ENCODE measurements at regions not wholly inside any gene's neighbourhood (a gene's known extent, or its start where the extent isn't known, plus 50 kb on each side); places are given as distances from the start of the nearest gene placed in this dataset.

- H3K14ac ChIP-seq (ENCODE audit: insufficient read length) = no peak overlapping the region
- 0 out of 7 replicates have a peak, but pooled peaks cover 0 to 2% (median 0%) of the 10 kb centered on the region in 4 experiments for H3K27me3 ChIP-seq (replicated peaks in 1 of 4; ENCODE audit: control insufficient read depth in 3 of 4, extremely low read depth in 1 of 4, insufficient read depth in 3 of 4, low read length in 3 of 4)
- peak in 1 of 2 experiments; percentile 6 for DNase-seq (ENCODE audit: low read depth in 1 of 2, low spot score in 2 of 2)
- H3K4ac ChIP-seq (replicated peaks; ENCODE audit: insufficient read length, low read depth, low read length) = no peak overlapping the region
- H4K91ac ChIP-seq (replicated peaks; ENCODE audit: insufficient read length, low read length) = no peak overlapping the region
- H3K56ac ChIP-seq (replicated peaks; ENCODE audit: insufficient read length, low read depth, low read length) = no peak overlapping the region
- H3K23ac ChIP-seq (ENCODE audit: insufficient read length) = no peak overlapping the region
- H2BK20ac ChIP-seq (ENCODE audit: low read length) = no peak overlapping the region
- no peak overlapping the region for H2AFZ ChIP-seq (ENCODE audit: low read length)
- H3K79me2 ChIP-seq (ENCODE audit: control insufficient read depth in 1 of 2, insufficient read depth in 2 of 2, low read length in 2 of 2) = no peaks in the 10 kb centered on the region
- H3K4me3 ChIP-seq (ENCODE audit: extremely low read depth in 1 of 4, insufficient read depth in 2 of 4, low read depth in 3 of 4, low read length in 4 of 4) = no peak overlapping the region
- no peak overlapping the region for H2BK15ac ChIP-seq (ENCODE audit: low read length)
- no peak for FAIRE-seq
- no peaks in the 10 kb centered on the region; a peak in 1 of 4 replicates for H3K9me3 ChIP-seq (ENCODE audit: insufficient read depth in 2 of 2, low read depth in 1 of 2, low read length in 1 of 2)
- WGBS, 2 experiments (ENCODE audit: extremely low coverage in 1 of 2, insufficient coverage in 1 of 2, insufficient read length in 1 of 2, insufficient replicate concordance in 2 of 2, low coverage in 1 of 2, low lambda C conversion rate in 2 of 2, missing lambda C conversion rate in 1 of 2) = 94% methylated on average over 7 of the region's 7 CpGs; no CpG with 5 or more reads in 1 of the 2 experiments
- no peaks in the 10 kb centered on the region for H3K79me1 ChIP-seq (ENCODE audit: low read depth, low read length)
- no peak overlapping the region for H2BK12ac ChIP-seq (ENCODE audit: low read depth, low read length)
- H2BK120ac ChIP-seq (replicated peaks; ENCODE audit: low read depth, low read length) = no peak overlapping the region
- H4K5ac ChIP-seq (ENCODE audit: insufficient read length, low read depth, low read length) = no peak overlapping the region
- H2BK5ac ChIP-seq (ENCODE audit: low read depth, low read length) = no peak overlapping the region
- no peaks in the 10 kb centered on the region for H3K36me3 ChIP-seq (ENCODE audit: control insufficient read depth in 2 of 4, insufficient read depth in 4 of 4, low read length in 3 of 4)
- no peak overlapping the region for H3K18ac ChIP-seq (ENCODE audit: extremely low read depth, low read length)
- no peak overlapping the region for H2AK5ac ChIP-seq (ENCODE audit: low read depth, low read length)
- ChIA-PET POLR2A (ENCODE audit: partially characterized antibody) (no interaction called here), CTCF (ENCODE audit: partially characterized antibody) (no interaction called here)
- H3K9ac ChIP-seq (replicated peaks in 1 of 4; ENCODE audit: extremely low read depth in 1 of 4, low read depth in 3 of 4, low read length in 3 of 4) = no peak overlapping the region
- no peak overlapping the region for H3K4me2 ChIP-seq (ENCODE audit: insufficient read depth in 1 of 2, low read depth in 2 of 2, low read length in 2 of 2)
- no peaks in the 10 kb centered on the region; a peak in 1 of 7 replicates for H3K4me1 ChIP-seq (replicated peaks in 1 of 4; ENCODE audit: control insufficient read depth in 3 of 4, insufficient read depth in 4 of 4, low read length in 3 of 4)
- H3K23me2 ChIP-seq (ENCODE audit: low read depth, low read length) = no peaks in the 10 kb centered on the region
- H3K27ac ChIP-seq (ENCODE audit: low read depth, low read length) = no peak overlapping the region
- H4K8ac ChIP-seq (ENCODE audit: extremely low read depth, insufficient read depth, low read length) = no peak overlapping the region
- no peaks in the 10 kb centered on the region for H4K20me1 ChIP-seq (replicated peaks in 1 of 2; ENCODE audit: control insufficient read depth in 1 of 2, insufficient read depth in 2 of 2, low read length in 2 of 2)
- TF ChIP-seq NRF1 (IDR thresholded peaks at IDR 0.05; ENCODE audit: low read depth, low read length) (no peak), KDM4A (IDR thresholded peaks at IDR 0.05; ENCODE audit: low read depth, low read length, severe bottlenecking) (no peak), SP2 (IDR thresholded peaks at IDR 0.05; ENCODE audit: low read length) (no peak), POLR2A (IDR thresholded peaks at IDR 0.05; ENCODE audit: control extremely low read depth in 1 of 2, low read depth in 2 of 2, low read length in 2 of 2) (no peak), E2F6 (IDR thresholded peaks at IDR 0.05) (no peak), BACH1 (IDR thresholded peaks at IDR 0.05; ENCODE audit: low read length) (no peak), JUND (IDR thresholded peaks at IDR 0.05; ENCODE audit: low read length) (no peak), EP300 (IDR thresholded peaks at IDR 0.05; ENCODE audit: borderline replicate concordance in 1 of 2, low read depth in 2 of 2, low read length in 2 of 2) (no peak), PHF8 (conservative IDR thresholded peaks at IDR 0.05; ENCODE audit: low read depth, low read length) (no peak), FOSL1 (IDR thresholded peaks at IDR 0.05; ENCODE audit: insufficient read depth, low read depth, low read length) (no peak), ASH2L (IDR thresholded peaks at IDR 0.05; ENCODE audit: low read length) (no peak), CHD2 (IDR thresholded peaks at IDR 0.05; ENCODE audit: low read length) (no peak), RNF2 (IDR thresholded peaks at IDR 0.05; ENCODE audit: borderline replicate concordance, low read depth, low read length, missing control alignments, poor library complexity, severe bottlenecking) (no peak), RBBP5 (IDR thresholded peaks at IDR 0.05; ENCODE audit: borderline replicate concordance, low read depth, low read length) (no peak)
These were observed 110.0 kb upstream of the ARL4C start for GRCh38 chr2:234606896-234607295.
